Esophagus squamous epithelium (tissue), 5 donors: ENCODE measurements at regions not wholly inside any gene's neighbourhood (a gene's known extent, or its start where the extent isn't known, plus 50 kb on each side); places are given as distances from the start of the nearest gene placed in this dataset.

Experiments
- DNase-seq: peaks from one replicate; lab custom pipeline; 2025; lab: John Stamatoyannopoulos, UW
- H3K27ac ChIP-seq, 4 donors: fragments of 200-600 bp; sonication (generic); one replicate each; pipeline ENCODE4 v1.5.1; 2016 to 2019; ENCODE audit warnings: mild to moderate bottlenecking in 1 of 4
- H3K27me3 ChIP-seq, 4 donors: fragments of 200-600 bp; sonication (generic); 1 replicate in 3 of 4; 2 replicates in 1 of 4; pipeline versions ENCODE4 v1.5.1 to v1.6.0; 2017 to 2021; ENCODE audit warnings: antibody characterized with exemption in 1 of 4
- H3K36me3 ChIP-seq, 3 donors: fragments of 200-600 bp; sonication (generic); one replicate each; pipeline ENCODE4 v1.5.1; 2016 to 2019
- H3K4me1 ChIP-seq, 3 donors: fragments of 200-600 bp; sonication (generic); one replicate each; pipeline ENCODE4 v1.5.1; 2017 to 2019
- H3K4me3 ChIP-seq, 4 donors: fragments of 200-600 bp; sonication (generic); 1 replicate in 3 of 4; 2 replicates in 1 of 4; pipeline ENCODE4 v1.5.1; 2016 to 2019; ENCODE audit warnings: mild to moderate bottlenecking in 2 of 4, moderate library complexity in 1 of 4
- H3K9me3 ChIP-seq, 3 donors: fragments of 200-600 bp; sonication (generic); one replicate each; pipeline ENCODE4 v1.5.1; 2016 to 2019
- POLR2A ChIP-seq, 4 donors: fragments of 450-650 bp; IDR thresholded peaks; one replicate each; pipeline ENCODE4 v1.6.1; 2017; ENCODE audit warnings: antibody characterized with exemption in 4 of 4, mild to moderate bottlenecking in 4 of 4, moderate library complexity in 3 of 4
- WGBS, 2 donors: methylation state at CpG; one replicate each; pipeline ENCODE4 v1.1.5; 2018; 5-methylcytosine and 5-hydroxymethylcytosine counted together
- intact Hi-C: fragments of 100-400 bp; cut with DNase I; formaldehyde crosslinking; loops from one replicate; pipeline ENCODE4 v1.15.0; 2022
- TF ChIP-seq, protein P1 (sequence below), 6 experiments: fragments of 450-650 bp in 4 of 6; fragments of 200-600 bp in 2 of 6; sonication (generic) in 2 of 6; IDR thresholded peaks; one replicate each; pipeline ENCODE4 v1.5.1; 2016 to 2019; ENCODE audit warnings: antibody characterized with exemption in 6 of 6, mild to moderate bottlenecking in 4 of 6, moderate library complexity in 4 of 6
- donor health status: DM: yes; HTN: yes; CAD: no.

DNA sequence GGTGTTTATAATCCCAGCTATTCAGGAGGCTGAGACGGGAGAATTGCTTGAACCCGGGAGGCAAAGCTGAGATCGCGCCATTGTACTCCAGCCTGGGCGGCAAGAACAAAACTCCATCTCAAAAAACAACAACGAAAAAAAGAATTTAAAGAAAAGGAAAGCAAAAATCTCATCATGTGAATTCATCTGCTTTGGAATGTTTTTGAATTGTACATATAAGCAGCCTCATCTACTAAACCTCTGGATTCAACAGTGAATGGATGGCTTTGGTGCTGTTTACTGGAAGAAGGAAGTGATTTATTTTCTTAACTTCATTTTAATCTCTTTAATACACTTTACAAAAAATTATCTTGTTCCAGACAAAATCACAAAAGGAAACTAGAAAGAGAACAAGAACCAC lies 51.8 kb upstream of the PNRC1 start:
- Histone ChIP-seq H3K4me3 (no peak overlapping the region), H3K4me1 (peaks cover 10 to 40% (median 12%) of the 10 kb centered on the region in 3 donors), H3K27ac (no peak overlapping the region), H3K27me3 (no peaks in the 10 kb centered on the region), H3K9me3 (no peaks in the 10 kb centered on the region), H3K36me3 (no peaks in the 10 kb centered on the region)
- intact Hi-C loops, result no loop called here
- TF ChIP-seq, protein P1, sequence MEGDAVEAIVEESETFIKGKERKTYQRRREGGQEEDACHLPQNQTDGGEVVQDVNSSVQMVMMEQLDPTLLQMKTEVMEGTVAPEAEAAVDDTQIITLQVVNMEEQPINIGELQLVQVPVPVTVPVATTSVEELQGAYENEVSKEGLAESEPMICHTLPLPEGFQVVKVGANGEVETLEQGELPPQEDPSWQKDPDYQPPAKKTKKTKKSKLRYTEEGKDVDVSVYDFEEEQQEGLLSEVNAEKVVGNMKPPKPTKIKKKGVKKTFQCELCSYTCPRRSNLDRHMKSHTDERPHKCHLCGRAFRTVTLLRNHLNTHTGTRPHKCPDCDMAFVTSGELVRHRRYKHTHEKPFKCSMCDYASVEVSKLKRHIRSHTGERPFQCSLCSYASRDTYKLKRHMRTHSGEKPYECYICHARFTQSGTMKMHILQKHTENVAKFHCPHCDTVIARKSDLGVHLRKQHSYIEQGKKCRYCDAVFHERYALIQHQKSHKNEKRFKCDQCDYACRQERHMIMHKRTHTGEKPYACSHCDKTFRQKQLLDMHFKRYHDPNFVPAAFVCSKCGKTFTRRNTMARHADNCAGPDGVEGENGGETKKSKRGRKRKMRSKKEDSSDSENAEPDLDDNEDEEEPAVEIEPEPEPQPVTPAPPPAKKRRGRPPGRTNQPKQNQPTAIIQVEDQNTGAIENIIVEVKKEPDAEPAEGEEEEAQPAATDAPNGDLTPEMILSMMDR (IDR thresholded peaks at IDR 0.05), result no peak
- no peak for TF ChIP-seq POLR2A (IDR thresholded peaks at IDR 0.05)
- DNase-seq, result no peak
- 86 to 93% methylated on average over 6 of the region's 6 CpGs for WGBS, 2 donors

DNA sequence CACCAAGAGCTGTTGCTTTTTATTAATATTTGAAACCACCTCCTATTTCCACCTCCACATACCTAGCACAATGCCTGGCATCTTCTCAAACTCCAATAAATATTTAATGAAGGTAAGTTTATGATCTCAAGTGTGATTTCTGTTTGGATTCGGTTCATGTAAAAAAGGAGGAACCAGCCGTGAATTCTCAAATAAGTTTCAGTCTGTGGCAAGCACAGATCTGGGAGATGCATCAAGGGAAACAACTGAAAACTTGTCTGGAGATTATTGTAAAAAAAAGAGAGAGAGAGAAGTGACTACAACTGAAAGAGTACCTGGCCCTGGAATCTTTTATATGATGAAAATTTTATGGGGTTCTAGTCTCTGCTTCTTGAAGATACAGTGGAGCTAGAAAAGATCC lies 52.8 kb upstream of the PNRC1 start:
- H3K4me3 ChIP-seq, result no peak overlapping the region
- TF ChIP-seq POLR2A (IDR thresholded peaks at IDR 0.05), result no peak
- TF ChIP-seq, protein P1 (IDR thresholded peaks at IDR 0.05), result no peak
- 26 to 48% methylated on average over 2 of the region's 2 CpGs for WGBS, 2 donors
- H3K36me3 ChIP-seq, result no peaks in the 10 kb centered on the region
- no peak overlapping the region for H3K27ac ChIP-seq
- no peak for DNase-seq
- H3K9me3 ChIP-seq, result no peaks in the 10 kb centered on the region
- intact Hi-C loops, result no loop called here
- no peaks in the 10 kb centered on the region for H3K27me3 ChIP-seq
- H3K4me1 ChIP-seq, result peaks cover 16 to 42% (median 21%) of the 10 kb centered on the region in 3 donors

DNA sequence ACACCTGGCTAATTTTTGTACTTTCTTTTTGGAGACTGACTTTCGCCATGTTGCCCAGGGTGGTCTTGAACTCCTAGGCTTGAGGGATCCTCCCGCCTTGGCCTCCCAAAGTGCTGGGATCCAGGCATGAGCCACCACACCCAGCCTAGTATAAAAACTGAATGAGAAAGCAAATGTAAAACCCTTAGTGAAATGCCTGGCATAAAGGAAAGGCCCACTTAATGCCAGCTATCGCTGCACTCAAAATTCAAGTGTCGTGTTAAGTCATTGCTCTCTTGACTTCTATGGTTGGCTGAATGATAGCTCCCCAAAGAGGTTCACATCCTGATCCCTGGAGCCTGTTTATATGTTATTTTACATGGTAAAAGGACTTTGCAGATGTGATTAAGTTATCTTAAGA lies 54.4 kb upstream of the PNRC1 start:
- H3K4me1 ChIP-seq, result peaks cover 16 to 52% (median 32%) of the 10 kb centered on the region in 3 donors
- H3K9me3 ChIP-seq, result no peaks in the 10 kb centered on the region

DNA sequence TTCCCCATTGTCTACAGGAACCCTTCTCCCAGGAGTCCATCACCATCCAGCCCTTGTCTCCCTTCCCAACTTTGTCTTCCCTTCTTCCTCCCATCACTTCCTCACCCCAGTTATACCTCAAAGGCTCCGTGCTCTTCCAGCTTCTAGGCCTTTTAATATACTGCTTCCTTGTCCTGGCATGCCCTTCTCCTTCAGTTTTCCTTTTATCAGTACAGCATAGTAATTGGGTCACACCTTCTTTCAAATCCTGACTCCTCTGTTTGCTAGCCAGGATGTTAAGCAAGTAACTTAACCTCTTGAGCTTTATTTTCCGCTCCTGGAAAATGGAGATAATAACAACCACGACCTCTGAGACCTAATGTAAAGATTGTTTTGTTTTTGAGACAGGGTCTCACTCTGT lies 54.9 kb upstream of the PNRC1 start:
- H3K27me3 ChIP-seq, result no peaks in the 10 kb centered on the region
- 44 to 54% methylated on average over 3 of the region's 3 CpGs for WGBS, 2 donors
- H3K36me3 ChIP-seq, result no peaks in the 10 kb centered on the region
- peaks cover 16 to 55% (median 32%) of the 10 kb centered on the region in 3 donors for H3K4me1 ChIP-seq
- TF ChIP-seq, protein P1 (IDR thresholded peaks at IDR 0.05), result no peak
- TF ChIP-seq POLR2A (IDR thresholded peaks at IDR 0.05), result no peak
- H3K9me3 ChIP-seq, result no peaks in the 10 kb centered on the region
- H3K4me3 ChIP-seq, result no peak overlapping the region
- intact Hi-C loops, result no loop called here
- DNase-seq, result no peak
- peak overlapping the region; percentile 22 to 85 (median 56) for H3K27ac ChIP-seq

More for the DNA sequence above, 54.4 kb upstream of the PNRC1 start:
- Histone ChIP-seq H3K36me3 (no peaks in the 10 kb centered on the region), H3K4me3 (no peak overlapping the region), H3K27me3 (no peaks in the 10 kb centered on the region), H3K27ac (peak overlapping the region in 3 of 4 donors; percentile 21 to 85 (median 80))
- TF ChIP-seq, protein P1 (IDR thresholded peaks at IDR 0.05), result no peak
- intact Hi-C loops, result no loop called here
- no peak for DNase-seq
- WGBS, 2 donors, result 80 to 97% methylated on average over 4 of the region's 4 CpGs

DNA sequence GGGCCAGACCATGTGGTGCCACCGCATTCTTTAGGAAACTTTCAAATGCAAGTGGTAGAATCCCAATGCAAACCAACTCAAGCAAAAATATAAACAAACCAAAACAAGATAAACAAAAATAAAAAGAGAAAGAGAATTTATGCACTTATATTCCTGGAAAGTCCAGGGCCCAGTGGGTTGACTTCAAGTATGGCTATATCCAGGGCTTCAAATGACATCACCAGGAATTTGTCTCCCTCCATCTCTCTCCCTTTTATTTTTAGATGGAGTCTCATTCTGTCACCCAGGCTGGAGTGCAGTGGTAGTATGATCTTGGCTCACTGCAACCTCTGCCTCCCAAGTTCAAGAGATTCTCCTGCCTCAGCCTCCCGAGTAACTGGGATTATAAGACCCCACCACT lies 56.1 kb upstream of the PNRC1 start:
- no peaks in the 10 kb centered on the region for H3K27me3 ChIP-seq
- peak overlapping the region; percentile 62 to 85 (median 80) for H3K27ac ChIP-seq
- intact Hi-C loops, result no loop called here
- H3K4me3 ChIP-seq, result no peak overlapping the region
- H3K4me1 ChIP-seq, result peaks cover 16 to 55% (median 32%) of the 10 kb centered on the region in 3 donors
- no peak for DNase-seq
- 51 to 60% methylated on average over 2 of the region's 2 CpGs for WGBS, 2 donors
- H3K9me3 ChIP-seq, result no peaks in the 10 kb centered on the region
- no peaks in the 10 kb centered on the region for H3K36me3 ChIP-seq
- no peak for TF ChIP-seq POLR2A (IDR thresholded peaks at IDR 0.05)
- TF ChIP-seq, protein P1 (IDR thresholded peaks at IDR 0.05), result no peak
